ENCODE measurements at regions not wholly inside any gene's neighbourhood (a gene's known extent, or its start where the extent isn't known, plus 50 kb on each side); places are given as distances from the start of the nearest gene placed in this dataset.

- in situ Hi-C loops (cut with MboI; ENCODE audit: low sequenced_read_pairs in 4 of 4) (no loop called here), intact Hi-C loops (cut with DNase I; ENCODE audit: low total_unique reads) (no loop called here)
- H3K4me1 ChIP-seq = no peaks in the 10 kb centered on the region
Measured at GRCh38 chr7:47197486-47197885, 384.4 kb downstream of the TNS3 start.

GRCh38 chr7:47196737-47197136 lies 385.2 kb downstream of the TNS3 start:
- Histone ChIP-seq H3K4me1 (no peaks in the 10 kb centered on the region), H3K4me3 (no peak overlapping the region), H3K27me3 (no peaks in the 10 kb centered on the region), H3K27ac (no peak overlapping the region), H3K36me3 (no peaks in the 10 kb centered on the region), H3K9me3 (no peaks in the 10 kb centered on the region)
- TF ChIP-seq CTCF (IDR thresholded peaks at IDR 0.05 in 4 of 5, conservative IDR thresholded peaks at IDR 0.05 in 1 of 5) (no peak), POLR2A (IDR thresholded peaks at IDR 0.05) (no peak)
- ATAC-seq = no peak
- no peak for DNase-seq
- intact Hi-C loops (cut with DNase I; ENCODE audit: low total_unique reads) (no loop called here), in situ Hi-C loops (cut with MboI; ENCODE audit: low sequenced_read_pairs in 4 of 4) (no loop called here)

More at GRCh38 chr7:47197486-47197885, 384.4 kb downstream of the TNS3 start:
- DNase-seq (no peak), ATAC-seq (no peak)
- Histone ChIP-seq H3K27me3 (no peaks in the 10 kb centered on the region), H3K4me3 (no peak overlapping the region), H3K27ac (no peak overlapping the region), H3K9me3 (no peaks in the 10 kb centered on the region), H3K36me3 (no peaks in the 10 kb centered on the region)
- TF ChIP-seq POLR2A (IDR thresholded peaks at IDR 0.05) (no peak), CTCF (IDR thresholded peaks at IDR 0.05 in 4 of 5, conservative IDR thresholded peaks at IDR 0.05 in 1 of 5) (no peak)

- H3K27ac ChIP-seq = no peak overlapping the region
- H3K4me3 ChIP-seq = no peak overlapping the region
- in situ Hi-C loops (cut with MboI; ENCODE audit: low sequenced_read_pairs in 4 of 4) = no loop called here
- DNase-seq (no peak), ATAC-seq (no peak)
- no peaks in the 10 kb centered on the region for H3K4me1 ChIP-seq
- TF ChIP-seq CTCF (IDR thresholded peaks at IDR 0.05 in 4 of 5, conservative IDR thresholded peaks at IDR 0.05 in 1 of 5) (no peak), POLR2A (IDR thresholded peaks at IDR 0.05) (no peak)
- H3K36me3 ChIP-seq = no peaks in the 10 kb centered on the region
- H3K9me3 ChIP-seq = no peaks in the 10 kb centered on the region
- no peaks in the 10 kb centered on the region for H3K27me3 ChIP-seq
- intact Hi-C loops (cut with DNase I; ENCODE audit: low total_unique reads) = no loop called here
Measured at GRCh38 chr7:47196106-47196645, 385.7 kb downstream of the TNS3 start.

- H3K4me1 ChIP-seq = no peaks in the 10 kb centered on the region
- no peak overlapping the region for H3K4me3 ChIP-seq
- H3K27ac ChIP-seq = no peak overlapping the region
- H3K36me3 ChIP-seq = no peaks in the 10 kb centered on the region
- TF ChIP-seq POLR2A (IDR thresholded peaks at IDR 0.05) (no peak), CTCF (IDR thresholded peaks at IDR 0.05 in 4 of 5, conservative IDR thresholded peaks at IDR 0.05 in 1 of 5) (peak in 1 of 5 experiments; percentile 27)
- no peak for ATAC-seq
- no peaks in the 10 kb centered on the region for H3K27me3 ChIP-seq
- H3K9me3 ChIP-seq = no peaks in the 10 kb centered on the region
- intact Hi-C loops (cut with DNase I; ENCODE audit: low total_unique reads) = no loop called here
- in situ Hi-C loops (cut with MboI; ENCODE audit: low sequenced_read_pairs in 4 of 4) = no loop called here
- DNase-seq = no peak
Measured at GRCh38 chr7:47195641-47196040, 386.3 kb downstream of the TNS3 start.

GRCh38 chr7:47194516-47195057 lies 387.3 kb downstream of the TNS3 start:
- ATAC-seq (no peak), DNase-seq (no peak)
- Histone ChIP-seq H3K36me3 (no peaks in the 10 kb centered on the region), H3K4me3 (no peak overlapping the region), H3K27me3 (no peaks in the 10 kb centered on the region), H3K9me3 (no peaks in the 10 kb centered on the region), H3K27ac (no peak overlapping the region), H3K4me1 (no peaks in the 10 kb centered on the region)
- no peak for TF ChIP-seq POLR2A (IDR thresholded peaks at IDR 0.05)
- no peak for TF ChIP-seq CTCF (IDR thresholded peaks at IDR 0.05 in 4 of 5, conservative IDR thresholded peaks at IDR 0.05 in 1 of 5)
- in situ Hi-C loops (cut with MboI; ENCODE audit: low sequenced_read_pairs in 4 of 4) (no loop called here), intact Hi-C loops (cut with DNase I; ENCODE audit: low total_unique reads) (no loop called here)
